GM19455 (cell line): ENCODE measurements at regions not wholly inside any gene's neighbourhood (a gene's known extent, or its start where the extent isn't known, plus 50 kb on each side); places are given as distances from the start of the nearest gene placed in this dataset.

Experiments used
- ATAC-seq: cut with Tn5 transposase; IDR thresholded peaks from one replicate; pipeline ENCODE4 v1.9.1; 2021; ENCODE audit not compliant: unreplicated experiment

GRCh38 chr2:196433116-196433515 lies 206.4 kb upstream of the CCDC150 start:
- ATAC-seq: no peak

DNA sequence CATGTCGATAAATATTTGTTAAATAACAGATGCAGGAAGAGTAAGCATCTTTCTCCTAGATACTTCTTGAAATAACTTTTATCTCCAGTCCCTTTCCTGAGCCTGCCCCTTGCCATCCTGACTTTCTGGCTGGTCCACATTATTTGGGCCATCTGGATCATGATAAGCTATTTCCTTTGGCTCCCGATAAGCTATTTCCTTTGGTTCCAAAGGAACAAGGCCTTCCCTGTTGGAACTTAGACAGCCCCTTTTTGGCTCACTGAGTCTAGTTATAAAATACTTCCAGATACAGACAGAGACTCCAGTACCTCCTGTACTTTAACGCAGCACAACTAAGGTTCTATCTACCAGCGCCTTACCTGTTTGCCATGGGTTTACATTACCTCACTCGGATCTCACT lies 205.3 kb upstream of the CCDC150 start:
- no peak for ATAC-seq

DNA sequence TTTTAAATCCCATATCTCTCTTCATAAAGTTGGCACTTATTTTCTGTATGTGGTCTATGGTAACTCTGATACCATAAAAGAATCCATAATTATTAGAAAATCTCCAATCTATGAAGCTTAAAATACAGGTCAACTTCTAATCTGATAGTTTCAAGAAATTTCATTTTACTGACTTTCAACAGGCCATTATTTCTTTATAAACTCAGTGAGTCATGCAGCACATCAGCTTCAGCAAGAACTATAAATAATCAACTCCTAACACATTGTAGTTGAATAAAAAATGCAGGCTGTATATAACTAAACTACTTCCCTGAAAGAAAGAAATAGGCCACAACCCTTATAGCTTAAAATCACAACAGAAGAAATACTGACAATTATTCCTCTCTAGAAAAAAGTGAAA lies 204.3 kb upstream of the CCDC150 start:
- no peak for ATAC-seq

GRCh38 chr2:196437626-196438025 lies 201.9 kb upstream of the CCDC150 start:
- no peak for ATAC-seq

DNA sequence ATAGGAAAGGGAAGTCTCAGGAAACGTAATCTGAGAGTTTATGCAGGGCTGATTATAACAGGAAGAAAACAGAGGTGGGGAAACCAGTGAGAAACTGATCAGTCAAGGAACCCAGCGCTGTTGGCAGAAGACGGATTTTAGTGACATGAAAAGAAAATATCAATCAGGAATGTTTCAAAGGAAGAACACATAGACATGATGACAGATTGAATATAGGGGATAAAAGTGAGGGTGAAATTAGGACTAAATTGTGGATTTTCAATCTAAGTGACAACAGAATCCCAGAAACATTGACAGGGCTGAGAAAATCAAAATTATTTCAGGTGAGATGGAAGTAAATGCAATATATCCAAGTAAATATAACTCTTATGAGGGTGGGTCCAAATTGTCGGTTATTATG lies 199.8 kb upstream of the CCDC150 start:
- ATAC-seq: no peak

DNA sequence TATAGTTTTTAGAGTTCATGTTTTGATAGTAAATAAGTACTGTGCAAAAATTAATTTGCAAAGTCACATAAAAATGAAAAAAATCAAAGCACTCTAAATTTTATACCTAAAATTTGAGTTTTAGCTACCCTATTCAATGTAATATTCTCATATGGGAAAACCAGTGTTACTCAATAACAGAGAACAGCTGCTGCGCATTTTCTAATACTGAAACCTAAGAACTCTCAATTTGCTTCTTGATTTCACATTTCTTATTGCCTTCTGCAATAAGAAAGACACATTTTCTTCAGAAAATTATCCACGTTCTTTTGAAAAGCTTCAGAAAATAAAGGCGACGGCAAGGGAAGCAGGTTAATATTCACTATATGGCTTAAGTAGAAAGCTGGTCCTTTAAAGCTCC lies 199.1 kb upstream of the CCDC150 start:
- peak; percentile 60 for ATAC-seq

GRCh38 chr2:196441527-196441926 lies 198.0 kb upstream of the CCDC150 start:
- no peak for ATAC-seq

- no peak for ATAC-seq
Measured at GRCh38 chr2:196442211-196442610, 197.3 kb upstream of the CCDC150 start.

DNA sequence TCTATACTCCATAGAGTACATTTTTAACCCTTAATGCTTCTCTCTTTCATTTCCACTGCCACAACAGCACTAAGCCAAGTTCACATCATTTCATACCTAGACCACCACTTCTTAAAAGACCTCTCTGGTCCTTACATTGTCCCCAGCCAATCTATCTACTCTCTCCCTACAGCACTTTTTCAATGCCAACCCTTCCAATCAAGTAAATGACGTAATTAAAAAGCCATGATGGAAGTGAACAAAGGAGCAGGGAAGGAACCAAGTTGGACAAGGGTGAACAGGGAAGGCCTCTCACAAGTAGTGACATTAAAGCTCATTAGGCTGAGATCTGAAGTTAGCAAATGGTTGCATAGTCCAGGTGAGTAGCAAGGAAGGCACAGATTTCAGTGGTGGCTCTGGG lies 195.1 kb upstream of the CCDC150 start:
- no peak for ATAC-seq

GRCh38 chr2:196445991-196446390 lies 193.5 kb upstream of the CCDC150 start:
- ATAC-seq: no peak

GRCh38 chr2:196448407-196449079 lies 191.0 kb upstream of the CCDC150 start:
- no peak for ATAC-seq

DNA sequence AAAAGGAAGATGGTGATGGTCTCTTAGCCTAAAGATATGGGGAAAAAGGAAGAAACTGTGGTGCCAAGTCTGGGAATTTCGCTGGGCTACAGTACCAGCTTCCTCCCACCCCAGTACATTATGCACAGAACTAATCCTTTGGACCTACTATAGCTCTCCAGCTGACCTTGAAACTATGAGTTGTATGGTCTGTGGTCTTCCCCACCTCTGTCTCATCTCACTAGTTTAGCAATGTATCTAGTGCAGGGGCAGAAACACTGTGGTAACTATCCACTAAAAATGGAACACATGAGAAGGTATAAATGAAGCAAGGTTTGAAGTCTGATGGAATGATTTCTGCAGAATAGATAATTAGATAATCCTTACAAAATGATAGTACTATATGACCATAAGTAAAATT lies 190.4 kb upstream of the CCDC150 start:
- ATAC-seq: no peak

GRCh38 chr2:196452758-196453157 lies 186.8 kb upstream of the CCDC150 start:
- no peak for ATAC-seq

DNA sequence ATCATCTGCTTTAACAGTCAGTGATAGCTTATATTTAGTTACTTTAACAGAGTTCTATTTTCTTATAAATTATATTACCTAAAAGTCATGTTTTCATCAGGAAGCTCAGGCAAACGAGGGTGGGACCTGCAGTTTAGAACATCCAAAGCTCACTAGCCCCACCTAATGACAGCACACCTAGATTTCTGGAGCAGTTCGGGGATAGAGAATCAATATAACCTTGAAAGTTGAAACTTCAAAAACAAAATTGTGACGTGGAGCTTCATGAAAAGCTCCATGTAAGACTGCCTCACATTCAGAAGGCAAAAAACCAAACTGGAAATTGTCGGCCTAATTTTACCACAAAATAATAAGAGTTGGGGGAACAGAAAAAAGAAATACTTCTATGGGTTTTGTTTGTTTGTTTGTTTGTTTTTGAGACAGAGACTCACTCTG lies 185.9 kb upstream of the CCDC150 start:
- ATAC-seq: peak; percentile 74

- ATAC-seq: no peak
Measured at GRCh38 chr2:196454492-196454891, 185.0 kb upstream of the CCDC150 start.

DNA sequence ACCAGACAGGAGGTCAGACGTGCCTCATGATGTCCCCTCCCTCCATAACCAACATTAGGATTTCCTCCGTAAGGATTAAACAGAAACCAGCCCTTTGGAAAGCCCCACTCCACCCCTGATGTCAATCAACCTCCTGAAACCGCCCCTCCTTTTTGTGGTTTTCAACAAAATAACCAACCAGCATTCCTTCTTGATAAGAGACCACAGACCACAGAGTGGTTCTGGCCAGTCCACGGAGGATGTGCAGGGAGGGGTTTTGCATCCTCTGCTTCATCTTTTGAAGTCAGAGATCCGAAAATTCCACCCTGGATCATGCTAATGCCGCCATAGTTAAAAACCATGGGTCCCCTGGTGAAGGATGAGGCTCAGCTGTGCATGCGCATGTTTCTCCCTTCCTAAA lies 180.0 kb upstream of the CCDC150 start:
- ATAC-seq: no peak

DNA sequence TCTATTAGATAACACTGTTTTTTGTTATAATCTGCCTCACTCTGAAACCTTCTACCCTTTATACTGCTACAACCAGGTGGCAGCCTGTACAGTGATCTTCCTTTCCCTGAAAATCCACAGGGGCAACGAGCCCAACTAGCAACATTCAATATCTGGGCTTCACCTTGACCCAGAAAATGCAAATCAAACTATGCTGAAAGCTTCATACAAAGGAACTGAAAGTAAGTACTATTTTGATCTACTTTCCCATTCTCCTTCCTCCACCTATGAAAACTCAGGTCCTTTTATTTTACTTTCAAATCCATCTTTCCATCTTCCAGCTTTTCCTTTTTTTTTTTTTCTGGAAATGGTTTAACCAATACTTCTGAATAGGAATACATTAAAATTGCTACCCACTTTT lies 175.8 kb upstream of the CCDC150 start:
- ATAC-seq: no peak

- no peak for ATAC-seq
Measured at GRCh38 chr2:196464311-196464710, 175.2 kb upstream of the CCDC150 start.

DNA sequence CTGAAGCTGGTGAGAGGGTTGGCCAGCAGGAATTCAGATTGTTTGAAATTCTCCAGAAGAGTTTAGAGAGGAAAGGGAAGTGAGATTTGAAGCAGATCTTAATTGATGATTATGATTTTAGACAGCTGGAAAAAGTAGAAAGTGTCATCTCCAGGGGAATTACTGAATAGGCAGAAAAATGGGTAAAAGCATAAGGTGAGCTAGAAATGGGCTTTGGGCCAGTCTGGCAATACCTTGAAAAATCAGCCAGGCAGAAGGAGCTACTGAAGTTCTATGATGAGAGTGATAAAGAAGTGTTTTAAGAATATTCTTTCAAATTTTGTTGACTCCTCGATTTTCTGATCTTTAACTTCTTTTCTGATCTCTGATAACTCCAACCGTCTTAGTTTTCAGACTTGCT lies 172.9 kb upstream of the CCDC150 start:
- ATAC-seq: no peak

DNA sequence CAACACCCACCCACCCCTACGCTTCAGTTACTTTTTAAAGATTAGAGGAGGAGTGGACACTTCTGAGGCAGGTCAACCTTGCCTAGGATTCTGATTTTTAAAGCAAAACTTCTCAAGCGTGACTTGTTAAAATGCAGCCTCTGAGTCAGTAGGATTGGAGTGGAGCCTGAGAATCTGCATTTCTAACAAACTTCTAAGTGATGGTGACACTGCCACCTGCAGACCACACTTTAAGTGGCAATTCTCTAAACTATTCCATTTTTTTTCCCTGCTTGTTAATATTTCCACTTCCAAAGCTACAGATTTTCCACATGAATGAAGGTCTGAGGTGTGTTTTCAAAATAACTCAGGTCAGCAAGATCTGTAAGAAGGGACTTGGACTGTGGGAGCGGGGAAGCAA lies 171.1 kb upstream of the CCDC150 start:
- no peak for ATAC-seq

GRCh38 chr2:196473617-196474016 lies 165.9 kb upstream of the CCDC150 start:
- ATAC-seq: no peak

- no peak for ATAC-seq
Measured at GRCh38 chr2:196475611-196476010, 163.9 kb upstream of the CCDC150 start.

DNA sequence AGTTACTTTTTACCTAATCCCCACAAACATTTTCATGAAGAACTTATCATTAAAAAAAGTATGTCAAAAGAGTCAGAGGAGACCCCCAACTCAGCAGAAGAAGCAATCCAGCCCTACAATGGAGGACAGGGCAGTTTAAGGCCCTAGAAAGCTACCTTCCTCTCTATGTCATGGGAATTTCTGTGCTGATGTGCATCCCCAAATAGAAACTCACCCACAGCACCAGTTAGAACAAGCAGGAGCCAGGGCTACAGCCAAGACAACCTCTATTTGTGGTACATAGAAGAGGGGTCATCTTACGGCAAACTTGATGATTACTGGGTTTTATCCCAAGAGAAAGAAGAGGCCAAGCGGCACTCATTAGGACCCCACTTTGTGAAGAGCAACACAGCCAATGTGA lies 160.9 kb upstream of the CCDC150 start:
- no peak for ATAC-seq
